HEK293 (cell line): ENCODE measurements at regions not wholly inside any gene's neighbourhood (a gene's known extent, or its start where the extent isn't known, plus 50 kb on each side); places are given as distances from the start of the nearest gene placed in this dataset.

Experiments
- CTCF ChIP-seq: fragments of 450-650 bp; formaldehyde crosslinking; IDR thresholded peaks from 2 replicates; pipeline ENCODE4 v1.5.1; 2016; ENCODE audit warnings: missing biosample characterization, missing genetic modification characterization
- PRDM10 ChIP-seq: fragments of 450-650 bp; formaldehyde crosslinking; IDR thresholded peaks from 2 replicates; pipeline ENCODE4 v1.5.1; 2016; ENCODE audit warnings: missing biosample characterization, missing genetic modification characterization
- YY1 ChIP-seq: fragments of 450-650 bp; formaldehyde crosslinking; IDR thresholded peaks from 2 replicates; pipeline ENCODE4 v1.5.1; 2018; ENCODE audit warnings: missing biosample characterization, missing genetic modification characterization
- ZNF19 ChIP-seq: fragments of 450-650 bp; formaldehyde crosslinking; IDR thresholded peaks from 2 replicates; pipeline ENCODE4; 2016; ENCODE audit warnings: missing biosample characterization, missing genetic modification characterization, low read depth
- ZNF221 ChIP-seq: fragments of 450-650 bp; formaldehyde crosslinking; IDR thresholded peaks from 2 replicates; pipeline ENCODE4 v1.5.1; 2017; ENCODE audit warnings: missing biosample characterization, missing genetic modification characterization, borderline replicate concordance
- ZNF274 ChIP-seq, 2 experiments: fragments of 200-500 bp in 1 of 2; fragments of 450-650 bp in 1 of 2; sonication (Bioruptor generic) in 1 of 2; formaldehyde crosslinking in 1 of 2; IDR thresholded peaks; 2 replicates each; pipeline versions ENCODE4 v1.5.1 to v1.6.1; 2014 to 2016; ENCODE audit warnings: borderline replicate concordance in 1 of 2, inconsistent platforms in 1 of 2, low read length in 1 of 2, missing biosample characterization in 1 of 2, missing genetic modification characterization in 1 of 2
- ZNF394 ChIP-seq: fragments of 450-650 bp; formaldehyde crosslinking; IDR thresholded peaks from 2 replicates; pipeline ENCODE4 v1.5.1; 2016; ENCODE audit warnings: missing biosample characterization, missing genetic modification characterization, mild to moderate bottlenecking, moderate library complexity, borderline replicate concordance
- ZNF398 ChIP-seq: fragments of 450-650 bp; formaldehyde crosslinking; IDR thresholded peaks from 2 replicates; pipeline ENCODE4 v1.5.1; 2017; ENCODE audit warnings: missing biosample characterization, missing genetic modification characterization
- ZNF449 ChIP-seq: fragments of 450-650 bp; formaldehyde crosslinking; IDR thresholded peaks from 2 replicates; pipeline ENCODE4 v1.5.1; 2017; ENCODE audit warnings: missing biosample characterization, mild to moderate bottlenecking, missing genetic modification characterization, moderate library complexity
- ZNF518A ChIP-seq: fragments of 450-650 bp; formaldehyde crosslinking; conservative IDR thresholded peaks from 2 replicates; pipeline ENCODE4 v1.5.1; 2016; ENCODE audit warnings: low read depth, missing biosample characterization, missing genetic modification characterization
- ZNF658 ChIP-seq: fragments of 450-650 bp; formaldehyde crosslinking; IDR thresholded peaks from 2 replicates; pipeline ENCODE4; 2016; ENCODE audit warnings: missing biosample characterization, missing genetic modification characterization
- ZNF692 ChIP-seq: fragments of 450-650 bp; formaldehyde crosslinking; IDR thresholded peaks from 2 replicates; pipeline ENCODE4 v1.5.1; 2016; ENCODE audit warnings: missing biosample characterization, missing genetic modification characterization
- ZNF704 ChIP-seq: fragments of 450-650 bp; formaldehyde crosslinking; IDR thresholded peaks from 2 replicates; pipeline ENCODE4 v1.5.1; 2016; ENCODE audit warnings: missing biosample characterization, missing genetic modification characterization

- no peak for TF ChIP-seq ZNF274 (IDR thresholded peaks at IDR 0.05; ENCODE audit: low read length)
- TF ChIP-seq ZNF274 (tag by site-specific recombination; IDR thresholded peaks at IDR 0.05; ENCODE audit: borderline replicate concordance), result no peak
- TF ChIP-seq YY1 (tag by site-specific recombination), result no peak
- TF ChIP-seq ZNF704 (tag by site-specific recombination), result no peak
- TF ChIP-seq ZNF658, result no peak
- TF ChIP-seq ZNF449, result no peak
- TF ChIP-seq ZNF394 (tag by site-specific recombination), result no peak
- TF ChIP-seq ZNF398 (tag by site-specific recombination), result no peak
- TF ChIP-seq CTCF (tag by site-specific recombination), result no peak
- no peak for TF ChIP-seq ZNF692 (tag by site-specific recombination)
- TF ChIP-seq ZNF221 (tag by site-specific recombination), result no peak
- no peak for TF ChIP-seq ZNF19 (tag by site-specific recombination)
- no peak for TF ChIP-seq ZNF518A (tag by site-specific recombination)
- no peak for TF ChIP-seq PRDM10
Observed at GRCh38 chr11:45429719-45430118, 143.6 kb upstream of the SYT13 start.
